Breast epithelium (tissue), 3 donors: ENCODE measurements at regions not wholly inside any gene's neighbourhood (a gene's known extent, or its start where the extent isn't known, plus 50 kb on each side); places are given as distances from the start of the nearest gene placed in this dataset.

Experiments
- POLR2A ChIP-seq: fragments of 450-650 bp; IDR thresholded peaks from one replicate; pipeline ENCODE4 v1.6.1; 2016; ENCODE audit warnings: antibody characterized with exemption, mild to moderate bottlenecking, moderate library complexity
- TF ChIP-seq, protein P1 (sequence below), 3 donors: fragments of 450-650 bp; IDR thresholded peaks; one replicate each; pipeline ENCODE4 v1.5.1; 2016 to 2017; ENCODE audit warnings: antibody characterized with exemption in 3 of 3, mild to moderate bottlenecking in 3 of 3, moderate library complexity in 3 of 3

- TF ChIP-seq, protein P1, sequence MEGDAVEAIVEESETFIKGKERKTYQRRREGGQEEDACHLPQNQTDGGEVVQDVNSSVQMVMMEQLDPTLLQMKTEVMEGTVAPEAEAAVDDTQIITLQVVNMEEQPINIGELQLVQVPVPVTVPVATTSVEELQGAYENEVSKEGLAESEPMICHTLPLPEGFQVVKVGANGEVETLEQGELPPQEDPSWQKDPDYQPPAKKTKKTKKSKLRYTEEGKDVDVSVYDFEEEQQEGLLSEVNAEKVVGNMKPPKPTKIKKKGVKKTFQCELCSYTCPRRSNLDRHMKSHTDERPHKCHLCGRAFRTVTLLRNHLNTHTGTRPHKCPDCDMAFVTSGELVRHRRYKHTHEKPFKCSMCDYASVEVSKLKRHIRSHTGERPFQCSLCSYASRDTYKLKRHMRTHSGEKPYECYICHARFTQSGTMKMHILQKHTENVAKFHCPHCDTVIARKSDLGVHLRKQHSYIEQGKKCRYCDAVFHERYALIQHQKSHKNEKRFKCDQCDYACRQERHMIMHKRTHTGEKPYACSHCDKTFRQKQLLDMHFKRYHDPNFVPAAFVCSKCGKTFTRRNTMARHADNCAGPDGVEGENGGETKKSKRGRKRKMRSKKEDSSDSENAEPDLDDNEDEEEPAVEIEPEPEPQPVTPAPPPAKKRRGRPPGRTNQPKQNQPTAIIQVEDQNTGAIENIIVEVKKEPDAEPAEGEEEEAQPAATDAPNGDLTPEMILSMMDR (IDR thresholded peaks at IDR 0.05) = no peak
- TF ChIP-seq POLR2A = no peak
Measured at GRCh38 chr4:114509340-114509739, 89.3 kb upstream of the UGT8 start.
